Glutamatergic neuron (in vitro differentiated cells): ENCODE measurements at regions not wholly inside any gene's neighbourhood (a gene's known extent, or its start where the extent isn't known, plus 50 kb on each side); places are given as distances from the start of the nearest gene placed in this dataset.

ENCODE experiments used
- DNase-seq: peaks from one replicate; pipeline ENCODE4 v3.0.0; 2022
- H3K27ac Mint-ChIP-seq: one replicate; pipeline ENCODE4 v1.8.0; 2020; ENCODE audit warnings: mild to moderate bottlenecking, mixed read lengths, inconsistent platforms; ENCODE audit not compliant: unreplicated experiment
- H3K27me3 Mint-ChIP-seq: one replicate; pipeline ENCODE4 v1.8.0; 2020; ENCODE audit warnings: mild to moderate bottlenecking, moderate library complexity, mixed read lengths, inconsistent platforms; ENCODE audit not compliant: unreplicated experiment
- H3K36me3 Mint-ChIP-seq: one replicate; pipeline ENCODE4 v1.8.0; 2020; ENCODE audit warnings: mild to moderate bottlenecking, mixed read lengths, inconsistent platforms; ENCODE audit not compliant: unreplicated experiment
- H3K4me1 Mint-ChIP-seq: one replicate; pipeline ENCODE4 v1.8.0; 2020; ENCODE audit warnings: mild to moderate bottlenecking, low read depth, mixed read lengths, inconsistent platforms; ENCODE audit not compliant: unreplicated experiment
- H3K4me3 Mint-ChIP-seq: one replicate; pipeline ENCODE4 v1.8.0; 2020; ENCODE audit warnings: mild to moderate bottlenecking, mixed read lengths, inconsistent platforms; ENCODE audit not compliant: unreplicated experiment
- H3K9me3 Mint-ChIP-seq: one replicate; pipeline ENCODE4 v1.8.0; 2020; ENCODE audit warnings: mild to moderate bottlenecking, moderate library complexity, mixed read lengths, inconsistent platforms; ENCODE audit not compliant: unreplicated experiment
- CTCF ChIP-seq: fragments of 200-600 bp; sonication (generic); IDR thresholded peaks from one replicate; pipeline ENCODE4 v1.5.0; 2021; ENCODE audit not compliant: partially characterized antibody, unreplicated experiment

DNA sequence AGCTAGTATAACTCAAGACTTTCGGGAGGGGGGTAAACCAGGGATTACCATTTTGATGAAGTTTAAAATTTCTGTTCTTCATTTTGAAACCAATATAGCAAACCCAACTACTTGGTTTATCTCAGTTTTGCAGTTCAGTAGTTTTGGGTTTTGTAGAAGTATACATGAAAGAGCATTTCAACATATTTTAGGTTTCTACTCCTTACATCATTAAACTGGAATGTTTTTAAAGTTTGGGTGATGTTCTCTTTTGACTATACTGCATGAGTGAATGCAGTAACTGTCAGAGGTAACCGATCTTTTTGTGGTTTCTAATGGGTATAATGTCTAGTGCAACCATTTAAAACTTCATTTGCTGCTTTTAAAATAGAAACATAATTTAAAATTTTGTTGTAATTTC, 248.3 kb upstream of the MAD2L1 start:
- no peaks in the 10 kb centered on the region for H3K36me3 Mint-ChIP-seq
- no peak overlapping the region for H3K4me3 Mint-ChIP-seq
- no peak for TF ChIP-seq CTCF
- peaks cover 3% of the 10 kb centered on the region for H3K4me1 Mint-ChIP-seq
- H3K27ac Mint-ChIP-seq, result no peak overlapping the region
- H3K27me3 Mint-ChIP-seq, result no peaks in the 10 kb centered on the region
- no peak for DNase-seq
- H3K9me3 Mint-ChIP-seq, result peaks cover 5% of the 10 kb centered on the region

DNA sequence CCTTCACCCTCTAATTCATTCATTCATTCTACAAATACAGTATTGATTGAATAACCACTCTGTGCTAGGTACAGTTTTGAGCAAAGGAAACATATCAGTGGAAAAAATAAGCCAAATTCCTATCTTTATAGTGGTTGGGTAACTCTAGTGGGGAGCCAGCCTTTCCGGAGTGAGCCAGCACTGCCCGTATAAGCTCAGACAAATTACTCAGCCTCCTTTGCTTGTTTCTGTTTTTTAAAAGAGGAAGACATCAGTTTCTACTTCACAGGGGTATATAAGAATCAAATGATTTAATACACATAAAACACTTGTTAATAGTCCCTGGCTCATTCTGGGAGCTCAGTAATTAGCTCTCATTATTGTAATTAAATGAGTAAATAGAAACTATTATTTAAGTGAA, 238.2 kb upstream of the MAD2L1 start:
- DNase-seq, result no peak
- no peaks in the 10 kb centered on the region for H3K27me3 Mint-ChIP-seq
- peaks cover 4% of the 10 kb centered on the region for H3K36me3 Mint-ChIP-seq
- no peak overlapping the region for H3K27ac Mint-ChIP-seq
- peaks cover 2% of the 10 kb centered on the region for H3K9me3 Mint-ChIP-seq
- H3K4me3 Mint-ChIP-seq, result no peak overlapping the region
- no peaks in the 10 kb centered on the region for H3K4me1 Mint-ChIP-seq
- no peak for TF ChIP-seq CTCF

- Mint-ChIP-seq H3K36me3 (no peaks in the 10 kb centered on the region), H3K27ac (no peak overlapping the region), H3K9me3 (no peaks in the 10 kb centered on the region), H3K4me1 (no peaks in the 10 kb centered on the region), H3K27me3 (no peaks in the 10 kb centered on the region), H3K4me3 (no peak overlapping the region)
- no peak for DNase-seq
- TF ChIP-seq CTCF, result no peak
Observed at GRCh38 chr4:120299631-120300030, 233.0 kb upstream of the MAD2L1 start.

- TF ChIP-seq CTCF, result no peak
- DNase-seq, result no peak
- Mint-ChIP-seq H3K27me3 (no peaks in the 10 kb centered on the region), H3K9me3 (no peaks in the 10 kb centered on the region), H3K4me1 (no peaks in the 10 kb centered on the region), H3K27ac (no peak overlapping the region), H3K36me3 (no peaks in the 10 kb centered on the region), H3K4me3 (no peak overlapping the region)
Observed at GRCh38 chr4:120293341-120293740, 226.7 kb upstream of the MAD2L1 start.

GRCh38 chr4:120291541-120291940, 224.9 kb upstream of the MAD2L1 start:
- no peak overlapping the region for H3K4me3 Mint-ChIP-seq
- H3K9me3 Mint-ChIP-seq, result no peaks in the 10 kb centered on the region
- H3K4me1 Mint-ChIP-seq, result no peaks in the 10 kb centered on the region
- TF ChIP-seq CTCF, result no peak
- H3K27ac Mint-ChIP-seq, result no peak overlapping the region
- DNase-seq, result no peak
- H3K27me3 Mint-ChIP-seq, result no peaks in the 10 kb centered on the region
- H3K36me3 Mint-ChIP-seq, result no peaks in the 10 kb centered on the region
